H9 (cell line): ENCODE measurements at regions not wholly inside any gene's neighbourhood (a gene's known extent, or its start where the extent isn't known, plus 50 kb on each side); places are given as distances from the start of the nearest gene placed in this dataset.
A peak's percentile ranks its signal among the peaks of the same experiment; 100 is the strongest.
"Not testable (repeated sequence)": the region's sequence is repeated elsewhere in the genome, so short reads cannot be mapped to it uniquely, and the experiment has no call there.

Experiments used
- DNase-seq: peaks from one replicate; pipeline ENCODE4 v3.0.0-alpha.2; 2017
- H2AFZ ChIP-seq: one replicate; pipeline ENCODE4 v1.6.1; 2013; ENCODE audit warnings: mild to moderate bottlenecking, low read length, control low read depth, moderate library complexity
- H2AK5ac ChIP-seq: 2 replicates; pipeline ENCODE4 v1.6.1; 2013; ENCODE audit warnings: low read length, control low read depth, mixed read lengths; ENCODE audit not compliant: insufficient read length
- H2BK120ac ChIP-seq: one replicate; pipeline ENCODE4 v1.6.1; 2013; ENCODE audit warnings: low read depth, mild to moderate bottlenecking, low read length, control low read depth, inconsistent platforms; ENCODE audit not compliant: poor library complexity, severe bottlenecking
- H2BK12ac ChIP-seq: 2 replicates; pipeline ENCODE4 v1.6.1; 2013; ENCODE audit warnings: low read length, control low read depth, mixed read lengths, low read depth; ENCODE audit not compliant: insufficient read length
- H2BK15ac ChIP-seq: 2 replicates; pipeline ENCODE4 v1.6.1; 2013; ENCODE audit warnings: low read depth, low read length, control low read depth
- H2BK20ac ChIP-seq: one replicate; pipeline ENCODE4 v1.6.1; 2013; ENCODE audit warnings: low read depth, mild to moderate bottlenecking, low read length, control low read depth, inconsistent platforms; ENCODE audit not compliant: poor library complexity, severe bottlenecking
- H2BK5ac ChIP-seq: 2 replicates; pipeline ENCODE4 v1.6.1; 2013; ENCODE audit warnings: low read length, control low read depth, mixed read lengths; ENCODE audit not compliant: insufficient read length
- H3K14ac ChIP-seq: 2 replicates; pipeline ENCODE4 v1.6.1; 2013; ENCODE audit warnings: low read length, control low read depth; ENCODE audit not compliant: insufficient read depth
- H3K18ac ChIP-seq: 2 replicates; pipeline ENCODE4 v1.6.1; 2013; ENCODE audit warnings: low read depth, mild to moderate bottlenecking, mixed read lengths, low read length, control low read depth; ENCODE audit not compliant: insufficient read length
- H3K23ac ChIP-seq: 2 replicates; pipeline ENCODE4 v1.6.1; 2013; ENCODE audit warnings: low read length, control low read depth, mixed read lengths, low read depth; ENCODE audit not compliant: insufficient read length
- H3K23me2 ChIP-seq: 2 replicates; pipeline ENCODE4 v1.6.1; 2013; ENCODE audit warnings: low read depth, mild to moderate bottlenecking, mixed read lengths, low read length, control low read depth; ENCODE audit not compliant: insufficient read length, poor library complexity, severe bottlenecking
- H3K27ac ChIP-seq: 2 replicates; pipeline ENCODE4 v1.5.1; 2013; ENCODE audit warnings: low read length, control low read depth, mixed read lengths, low read depth; ENCODE audit not compliant: insufficient read length
- H3K27me3 ChIP-seq: 2 replicates; pipeline ENCODE4 v1.6.1; 2013; ENCODE audit warnings: low read length, control low read depth, inconsistent platforms; ENCODE audit not compliant: insufficient read depth
- H3K4ac ChIP-seq: 2 replicates; pipeline ENCODE4 v1.6.1; 2013; ENCODE audit warnings: low read depth, mild to moderate bottlenecking, control low read depth, inconsistent platforms, low read length, moderate library complexity
- H3K4me1 ChIP-seq: 2 replicates; pipeline ENCODE4 v1.6.1; 2013; ENCODE audit warnings: low read length, control low read depth, inconsistent platforms; ENCODE audit not compliant: insufficient read depth
- H3K4me2 ChIP-seq: 2 replicates; pipeline ENCODE4 v1.6.1; 2013; ENCODE audit warnings: low read length, control low read depth, mixed read lengths; ENCODE audit not compliant: insufficient read length, insufficient read depth
- H3K56ac ChIP-seq: 2 replicates; pipeline ENCODE4 v1.6.1; 2013; ENCODE audit warnings: low read depth, mild to moderate bottlenecking, mixed read lengths, low read length, control low read depth; ENCODE audit not compliant: insufficient read length
- H3K79me1 ChIP-seq: 2 replicates; pipeline ENCODE4 v1.6.1; 2013; ENCODE audit warnings: low read depth, mild to moderate bottlenecking, moderate library complexity, low read length, control low read depth, inconsistent platforms; ENCODE audit not compliant: insufficient read depth, poor library complexity, severe bottlenecking
- H3K79me2 ChIP-seq: 2 replicates; pipeline ENCODE4 v1.6.1; 2013; ENCODE audit warnings: low read length, control low read depth, inconsistent platforms; ENCODE audit not compliant: insufficient read depth
- H3K9ac ChIP-seq: 2 replicates; pipeline ENCODE4 v1.6.1; 2013; ENCODE audit warnings: low read length, control low read depth, mixed read lengths; ENCODE audit not compliant: insufficient read length; ENCODE audit errors: extremely low read depth
- H3K9me3 ChIP-seq: one replicate; pipeline ENCODE4 v1.6.1; 2013; ENCODE audit warnings: low read depth, low read length, inconsistent platforms; ENCODE audit not compliant: control insufficient read depth
- H3T11ph ChIP-seq: one replicate; pipeline ENCODE4 v1.6.1; 2013; ENCODE audit warnings: mild to moderate bottlenecking, low read length, control low read depth, inconsistent platforms
- H4K20me1 ChIP-seq: one replicate; pipeline ENCODE4 v1.6.1; 2013; ENCODE audit not compliant: control insufficient read depth, insufficient read length, insufficient read depth
- H4K5ac ChIP-seq: 2 replicates; pipeline ENCODE4 v1.6.1; 2013; ENCODE audit warnings: low read depth, mild to moderate bottlenecking, mixed read lengths, low read length, control low read depth; ENCODE audit not compliant: insufficient read length
- H4K8ac ChIP-seq: replicated peaks from 2 replicates; pipeline ENCODE4 v1.6.1; 2013; ENCODE audit warnings: low read length, control low read depth, mixed read lengths, low read depth; ENCODE audit not compliant: insufficient read length
- H4K91ac ChIP-seq: 2 replicates; pipeline ENCODE4 v1.6.1; 2013; ENCODE audit warnings: low read depth, mild to moderate bottlenecking, moderate library complexity, mixed read lengths, low read length, control low read depth; ENCODE audit not compliant: insufficient read length
- H3K27ac Mint-ChIP-seq, 3 experiments: 2 replicates in 2 of 3; 3 replicates in 1 of 3; pipeline ENCODE4 v1.8.0; 2020 to 2021; ENCODE audit warnings: mixed read lengths in 3 of 3, mild to moderate bottlenecking in 1 of 3, moderate library complexity in 1 of 3
- H3K27me3 Mint-ChIP-seq: 2 replicates; pipeline ENCODE4 v1.8.0; 2021; ENCODE audit warnings: low read depth, mild to moderate bottlenecking, moderate library complexity, mixed read lengths
- H3K36me3 Mint-ChIP-seq, 3 experiments: 2 replicates in 2 of 3; 3 replicates in 1 of 3; pipeline ENCODE4 v1.8.0; 2020 to 2021; ENCODE audit warnings: low read depth in 3 of 3, mixed read lengths in 3 of 3; ENCODE audit not compliant: insufficient read depth in 1 of 3
- H3K4me1 Mint-ChIP-seq, 2 experiments: 2 replicates each; pipeline ENCODE4 v1.8.0; 2020; ENCODE audit warnings: mixed read lengths in 2 of 2
- H3K4me3 Mint-ChIP-seq, 2 experiments: 2 replicates in 1 of 2; 3 replicates in 1 of 2; pipeline ENCODE4 v1.8.0; 2020 to 2021; ENCODE audit warnings: mild to moderate bottlenecking in 2 of 2, mixed read lengths in 2 of 2, moderate library complexity in 1 of 2
- H3K9me3 Mint-ChIP-seq, 2 experiments: 2 replicates in 1 of 2; 3 replicates in 1 of 2; pipeline ENCODE4 v1.8.0; 2020; ENCODE audit warnings: mild to moderate bottlenecking in 2 of 2, mixed read lengths in 2 of 2, moderate library complexity in 1 of 2
- CTCF ChIP-seq: fragments of 200-600 bp; sonication (generic); conservative IDR thresholded peaks from 3 replicates; pipeline ENCODE4 v1.8.0; 2021; ENCODE audit warnings: antibody characterized with exemption, mild to moderate bottlenecking
- WGBS: extraction: QIAGEN DNeasy Blood & Tissue Kit; methylation state at CpG from one replicate; pipeline ENCODE4 v1.1.7; 2013; ENCODE audit warnings: missing lambda C conversion rate, low lambda C conversion rate, mixed read lengths; ENCODE audit not compliant: insufficient read length; ENCODE audit errors: extremely low coverage; 5-methylcytosine and 5-hydroxymethylcytosine counted together

GRCh38 chr7:3117488-3118231, 74.0 kb upstream of the CARD11 start:
- H2BK15ac ChIP-seq: no peak overlapping the region
- H2BK12ac ChIP-seq: no peak overlapping the region
- H4K91ac ChIP-seq: no peak overlapping the region
- H3K23ac ChIP-seq: no peak overlapping the region
- Mint-ChIP-seq H3K36me3 (peaks cover 9 to 18% (median 17%) of the 10 kb centered on the region in 3 experiments), H3K27me3 (peaks cover 18% of the 10 kb centered on the region), H3K9me3 (peaks cover 26 to 33% of the 10 kb centered on the region in 2 experiments), H3K4me3 (peak overlapping the region in 1 of 2 experiments; percentile 50; a peak in 2 of 5 replicates), H3K4me1 (peaks cover 11% of the 10 kb centered on the region in 2 experiments), H3K27ac (no peak overlapping the region; a peak in 1 of 7 replicates)
- H3K4me2 ChIP-seq: no peak overlapping the region
- H3K18ac ChIP-seq: no peak overlapping the region
- H4K8ac ChIP-seq: no peak overlapping the region
- no peaks in the 10 kb centered on the region for H3K79me1 ChIP-seq
- H3K4ac ChIP-seq: no peak overlapping the region
- H3K9ac ChIP-seq: no peak overlapping the region
- H4K20me1 ChIP-seq: no peaks in the 10 kb centered on the region
- no peaks in the 10 kb centered on the region; the same call in 1 of the 2 replicates for H3K27me3 ChIP-seq
- H3K79me2 ChIP-seq: no peaks in the 10 kb centered on the region
- no peak for DNase-seq
- H2AK5ac ChIP-seq: no peak overlapping the region
- WGBS: no CpG with 5 or more reads among the region's 8 CpGs
- H2BK120ac ChIP-seq: no peak overlapping the region
- H2AFZ ChIP-seq: no peak overlapping the region
- no peak overlapping the region for H3T11ph ChIP-seq
- H3K27ac ChIP-seq: no peak overlapping the region
- no peak for TF ChIP-seq CTCF
- H2BK20ac ChIP-seq: no peak overlapping the region
- no peak overlapping the region for H4K5ac ChIP-seq
- H3K23me2 ChIP-seq: no peaks in the 10 kb centered on the region
- no peak overlapping the region for H2BK5ac ChIP-seq
- no peaks in the 10 kb centered on the region for H3K4me1 ChIP-seq
- H3K56ac ChIP-seq: no peak overlapping the region
- no peak overlapping the region for H3K14ac ChIP-seq
- peaks cover 12% of the 10 kb centered on the region for H3K9me3 ChIP-seq

- no CpG with 5 or more reads among the region's 9 CpGs for WGBS
- not testable (repeated sequence) for H3K18ac ChIP-seq, H4K91ac ChIP-seq
These were observed 75.8 kb upstream of the CARD11 start for GRCh38 chr7:3119352-3119927.

More at GRCh38 chr7:3119352-3119927, 75.8 kb upstream of the CARD11 start:
- not testable (repeated sequence) for H3K9ac ChIP-seq, H3K4me2 ChIP-seq, H3K79me1 ChIP-seq, H3K4ac ChIP-seq, H2BK20ac ChIP-seq, H3K14ac ChIP-seq, H3K27ac ChIP-seq, H3T11ph ChIP-seq, H4K20me1 ChIP-seq, H2BK12ac ChIP-seq, H2AFZ ChIP-seq, H3K4me1 ChIP-seq, H3K9me3 ChIP-seq, H3K23ac ChIP-seq, H3K4me3 Mint-ChIP-seq, H2BK5ac ChIP-seq, DNase-seq, H3K27ac Mint-ChIP-seq, H3K27me3 ChIP-seq, H4K8ac ChIP-seq, H2BK120ac ChIP-seq, H3K56ac ChIP-seq, H3K23me2 ChIP-seq, H2AK5ac ChIP-seq, H2BK15ac ChIP-seq, H4K5ac ChIP-seq, H3K79me2 ChIP-seq
- peaks cover 29 to 30% of the 10 kb centered on the region in 2 experiments for H3K9me3 Mint-ChIP-seq
- peaks cover 24% of the 10 kb centered on the region for H3K27me3 Mint-ChIP-seq
- H3K36me3 Mint-ChIP-seq: peaks cover 9 to 20% (median 16%) of the 10 kb centered on the region in 3 experiments
- peaks cover 9 to 11% of the 10 kb centered on the region in 2 experiments for H3K4me1 Mint-ChIP-seq
